Middle frontal gyrus (tissue), 1 donor: ENCODE measurements at regions not wholly inside any gene's neighbourhood (a gene's known extent, or its start where the extent isn't known, plus 50 kb on each side); places are given as distances from the start of the nearest gene placed in this dataset.
"Not testable (repeated sequence)": the region's sequence is repeated elsewhere in the genome, so short reads cannot be mapped to it uniquely, and the experiment has no call there.

Source experiments
- DNase-seq: peaks from one replicate; pipeline ENCODE4 v3.0.0-alpha.2; 2015; ENCODE audit warnings: low spot score; ENCODE audit errors: extremely low spot score

DNA sequence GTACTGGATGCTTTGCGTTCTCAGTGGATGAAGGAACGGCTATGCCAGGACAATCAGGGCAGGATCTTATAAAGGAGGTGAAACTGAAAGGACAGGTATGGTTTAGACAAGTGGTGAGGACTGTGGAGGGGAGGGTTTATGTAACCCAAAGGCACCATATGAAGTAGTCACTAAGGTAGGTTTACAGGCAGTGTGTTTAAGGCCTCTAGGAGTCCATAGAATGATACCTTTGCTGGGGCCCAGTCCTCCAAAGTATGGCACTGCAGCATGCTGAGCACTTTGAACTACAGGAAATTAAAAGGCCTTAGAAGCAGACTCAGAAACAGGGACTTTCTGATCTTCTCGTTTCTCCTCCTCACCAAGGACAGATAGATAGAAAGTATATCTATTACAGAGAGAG lies 304.7 kb upstream of the USP25 start:
- no peak for DNase-seq

DNA sequence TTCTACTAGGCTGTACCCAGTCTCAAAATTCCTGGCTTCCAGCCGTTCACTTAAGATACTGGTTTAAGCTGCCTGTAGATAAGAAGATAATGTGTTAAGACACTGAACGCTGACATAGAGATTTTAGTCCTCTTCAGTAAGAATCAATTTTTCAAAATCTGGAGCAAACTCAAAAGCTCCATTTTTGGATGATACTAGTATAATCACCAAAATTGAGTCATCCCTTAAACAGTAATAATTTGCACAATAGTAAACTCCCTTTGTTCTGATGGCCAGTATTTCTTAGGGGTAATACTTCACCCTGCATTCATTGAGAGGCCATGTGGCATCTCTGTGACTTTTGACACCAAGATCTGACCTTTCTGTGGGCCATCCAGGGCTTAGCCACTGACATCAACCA lies 299.8 kb upstream of the USP25 start:
- DNase-seq: no peak

DNA sequence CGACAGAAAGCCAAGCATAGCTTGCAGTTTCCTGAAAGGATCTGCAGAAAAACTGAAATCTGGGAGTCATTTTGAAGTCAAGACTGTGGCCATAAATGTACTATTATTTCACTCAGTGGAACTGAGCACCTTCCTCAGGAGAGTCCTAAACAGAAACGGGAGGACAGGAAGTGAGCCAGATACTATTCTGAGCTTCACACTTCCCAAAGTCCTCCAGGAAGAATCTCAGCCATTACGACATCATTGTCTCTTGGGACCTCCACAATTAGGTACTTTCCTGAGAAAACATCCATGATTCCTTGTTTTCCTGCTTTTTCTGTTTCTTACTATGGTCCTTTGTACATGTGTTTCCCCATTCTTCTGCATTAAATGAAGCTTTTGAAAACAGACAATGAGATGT lies 299.2 kb upstream of the USP25 start:
- no peak for DNase-seq

DNA sequence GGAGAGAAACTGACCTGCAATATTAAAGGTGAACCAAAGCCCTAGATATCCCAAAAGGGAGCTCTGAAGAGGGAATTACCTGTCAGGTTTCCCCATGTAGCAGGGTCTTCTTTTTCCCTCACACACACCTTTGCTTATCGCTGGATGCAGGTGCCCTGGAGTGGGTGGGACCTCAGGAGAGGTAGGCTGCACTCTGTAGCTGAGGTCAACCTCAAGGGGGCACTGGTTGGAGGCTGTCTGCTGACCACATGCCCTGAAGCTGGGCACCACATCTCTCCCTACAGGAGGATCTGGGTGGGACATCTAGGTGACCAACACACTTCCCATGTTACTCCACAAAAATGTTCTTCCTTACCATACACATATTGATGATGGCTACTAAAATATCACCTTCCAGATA lies 298.7 kb upstream of the USP25 start:
- DNase-seq: no peak

DNA sequence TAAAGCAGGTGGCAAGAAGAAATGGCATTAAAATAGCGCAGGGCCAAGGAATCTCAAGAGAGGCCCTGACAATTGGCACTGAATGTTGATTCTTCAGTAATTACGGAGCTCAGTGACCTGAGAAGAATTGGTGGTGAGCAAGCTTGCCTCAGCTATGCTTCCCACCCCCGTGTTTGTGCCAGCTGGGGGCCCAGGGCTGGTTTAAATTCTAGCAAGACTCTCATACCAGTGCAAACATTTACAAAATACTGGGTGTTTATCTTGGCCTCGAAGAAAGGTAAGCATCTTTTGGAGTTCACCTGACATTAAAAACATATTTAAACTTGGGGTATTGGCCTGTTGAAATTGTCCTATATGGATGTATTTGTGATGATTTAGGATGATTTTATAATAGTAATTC lies 296.7 kb upstream of the USP25 start:
- no peak for DNase-seq

DNA sequence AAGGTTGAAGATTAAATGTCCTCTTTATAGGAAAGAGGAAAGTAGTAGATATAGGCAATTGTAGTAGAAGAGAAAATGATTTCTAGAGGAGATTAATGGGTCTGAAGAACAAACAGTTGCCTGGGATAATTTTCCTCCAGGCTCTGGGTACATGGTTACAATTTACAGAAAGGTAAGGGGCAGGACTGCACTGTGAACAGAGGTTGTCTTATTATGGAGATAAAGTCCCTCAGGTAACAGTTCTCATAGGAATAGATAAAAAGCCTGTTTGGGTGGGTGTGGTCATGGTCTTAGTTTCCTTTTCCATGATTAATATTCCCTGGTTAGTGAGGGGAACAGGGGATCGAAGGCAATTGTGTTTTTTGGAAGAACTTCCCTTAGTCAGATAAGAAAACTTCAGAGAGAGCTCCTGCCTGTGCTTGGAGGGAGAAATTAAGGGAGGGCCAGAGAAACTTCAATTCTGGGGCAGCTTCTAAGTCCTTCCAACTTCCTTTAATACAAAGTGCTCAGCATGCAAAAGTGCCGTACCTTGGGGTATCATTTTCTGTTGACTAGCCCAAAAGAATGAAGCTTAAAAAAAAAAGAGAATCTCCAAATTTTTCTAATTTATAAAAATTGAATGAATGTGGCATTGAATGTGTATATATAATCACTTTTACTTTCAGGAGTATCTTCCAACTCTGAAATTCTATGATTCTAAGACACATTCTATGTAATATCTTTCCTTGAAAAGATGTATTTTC lies 295.4 kb upstream of the USP25 start:
- DNase-seq: no peak

DNA sequence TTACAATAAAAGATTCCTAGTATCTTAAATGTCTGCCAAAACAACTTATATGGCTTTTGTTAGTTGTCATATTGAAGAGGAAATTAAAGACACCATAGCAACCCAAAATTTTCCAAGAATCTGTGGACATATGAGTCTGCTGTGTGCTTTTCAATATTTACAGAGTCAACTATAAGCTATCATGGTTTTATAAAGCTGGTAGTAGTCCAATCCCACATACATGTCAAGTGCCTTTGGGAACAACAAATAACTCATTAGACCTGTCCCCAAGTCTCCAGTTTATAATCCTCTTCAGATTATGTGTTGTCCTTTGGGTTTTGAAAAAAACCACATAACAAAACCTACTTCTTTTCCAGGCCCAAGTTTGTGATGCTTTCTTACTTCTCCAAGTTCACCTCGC lies 293.8 kb upstream of the USP25 start:
- DNase-seq: no peak

DNA sequence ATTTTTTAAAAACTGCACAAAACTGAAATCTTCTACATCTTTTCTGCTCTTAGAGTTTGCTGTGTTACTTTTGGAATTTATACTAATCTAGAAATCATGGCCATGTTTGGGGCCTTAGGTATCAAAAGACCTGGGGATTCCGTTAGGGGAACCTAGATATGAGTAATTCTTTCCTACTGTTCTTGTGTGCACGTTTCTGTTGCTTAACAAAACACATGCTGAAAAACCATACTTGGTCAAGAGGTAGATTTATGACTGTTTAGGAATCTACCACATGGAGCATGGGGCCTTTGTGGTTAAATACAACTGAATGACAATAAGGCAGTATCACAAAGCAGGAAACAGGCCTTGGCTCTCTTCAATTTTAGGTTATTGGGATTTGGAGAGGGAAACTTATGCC lies 291.9 kb upstream of the USP25 start:
- DNase-seq: no peak

DNA sequence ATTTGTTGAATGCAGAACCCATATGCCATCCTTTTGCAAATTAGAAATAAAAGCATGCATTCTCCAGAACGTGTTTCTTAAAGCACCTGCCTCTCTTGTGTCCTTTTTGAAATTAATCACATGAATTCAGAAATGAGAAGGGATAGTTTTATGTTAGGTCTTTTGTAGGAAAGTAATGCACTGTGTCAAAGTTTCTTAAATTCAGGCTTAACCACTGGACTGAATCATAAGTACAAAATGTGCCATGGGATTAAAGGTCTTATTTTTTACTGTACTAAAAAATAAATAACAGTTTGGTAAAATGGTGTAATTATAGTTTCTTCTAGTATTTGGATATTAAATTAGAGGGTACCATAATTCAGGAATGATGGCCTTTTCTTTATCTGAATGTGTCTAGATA lies 290.1 kb upstream of the USP25 start:
- DNase-seq: no peak

DNA sequence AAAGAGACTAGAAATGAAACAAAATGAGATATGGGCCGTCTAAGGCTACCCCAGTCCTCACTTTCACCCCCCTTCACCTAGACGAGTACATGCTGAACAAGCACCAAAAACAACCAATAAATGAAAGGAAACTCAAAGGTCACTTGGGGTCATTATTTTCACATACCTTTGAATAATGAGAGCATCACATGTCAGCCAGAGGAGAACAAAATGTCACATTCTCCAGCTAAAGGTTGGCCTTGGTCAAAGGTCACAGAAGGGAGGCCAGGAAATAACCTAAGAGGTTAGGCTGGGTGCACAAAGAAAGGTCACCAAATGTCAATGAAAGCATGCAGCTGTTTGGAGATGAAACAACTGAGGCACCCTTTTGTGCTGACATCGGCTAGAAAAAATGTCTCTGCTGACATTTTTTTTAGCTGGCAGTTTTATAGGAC lies 288.7 kb upstream of the USP25 start:
- DNase-seq: no peak

DNA sequence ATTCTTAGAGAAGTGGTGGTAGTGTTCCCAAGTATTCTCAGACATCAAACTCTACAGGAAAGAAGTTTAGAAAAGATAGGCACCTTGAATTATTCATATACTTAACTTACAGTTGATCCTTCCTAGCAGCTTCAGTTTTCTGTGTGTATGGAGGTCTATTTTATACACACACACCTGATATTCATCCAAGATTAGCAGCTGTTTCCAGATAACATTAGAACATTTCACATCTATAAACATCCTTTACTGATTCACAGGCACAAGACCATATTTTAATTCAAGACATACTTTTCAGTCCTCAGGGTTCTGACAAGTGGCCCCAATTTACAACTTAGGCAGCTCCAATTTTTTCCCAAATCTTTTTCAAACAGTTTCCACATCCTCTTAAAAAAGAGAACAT lies 287.8 kb upstream of the USP25 start:
- DNase-seq: no peak

DNA sequence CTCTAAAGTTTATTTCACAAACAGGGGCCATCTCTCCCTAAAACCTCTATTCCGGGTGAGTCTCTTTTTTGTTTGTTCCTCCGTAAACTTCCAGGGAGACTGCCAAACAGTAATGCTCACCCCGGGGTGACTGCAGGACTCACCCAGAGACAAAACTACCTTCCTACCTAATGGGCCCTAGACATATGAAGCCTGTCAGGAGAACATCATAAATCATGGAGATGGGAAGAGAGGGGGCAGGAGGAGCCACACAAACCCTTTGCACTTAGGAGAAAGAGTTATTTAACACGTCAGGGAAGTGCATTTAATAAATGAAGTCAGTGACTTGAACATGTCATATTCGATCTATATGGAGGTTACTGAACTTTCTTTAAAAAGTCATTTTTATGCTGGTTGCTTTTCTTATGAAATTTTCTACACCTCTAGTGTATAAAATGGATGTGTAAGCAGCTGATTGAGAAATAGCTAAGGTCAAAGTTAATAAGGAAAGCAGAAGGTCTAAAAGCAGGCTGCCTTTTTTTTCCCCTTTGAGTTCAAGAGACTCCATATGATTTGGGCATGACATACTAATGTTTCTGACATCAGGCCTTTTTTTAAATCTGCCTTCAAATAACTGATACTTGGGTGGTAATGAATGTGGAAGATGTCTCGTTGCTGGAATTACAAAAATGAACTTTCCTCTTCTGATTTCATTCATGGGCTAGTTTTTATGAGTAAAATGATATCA lies 286.9 kb upstream of the USP25 start:
- DNase-seq: no peak

DNA sequence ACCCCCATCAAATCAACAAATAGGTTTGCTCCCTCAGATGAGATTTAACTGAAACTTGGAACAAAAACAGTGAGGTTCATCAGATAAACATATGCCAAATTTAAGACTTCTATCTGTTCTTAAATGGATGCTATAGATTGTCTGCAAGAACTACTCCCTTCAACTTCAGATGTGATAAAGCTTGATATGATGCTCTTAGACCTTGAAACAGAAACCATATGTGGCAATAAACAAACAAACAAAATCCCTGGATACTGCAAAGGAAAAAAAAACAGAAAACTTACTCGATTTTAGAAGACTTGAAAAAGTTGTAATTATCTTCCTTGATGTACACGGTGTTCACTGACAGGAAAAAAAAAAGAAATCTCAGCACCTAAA lies 286.1 kb upstream of the USP25 start:
- no peak for DNase-seq

DNA sequence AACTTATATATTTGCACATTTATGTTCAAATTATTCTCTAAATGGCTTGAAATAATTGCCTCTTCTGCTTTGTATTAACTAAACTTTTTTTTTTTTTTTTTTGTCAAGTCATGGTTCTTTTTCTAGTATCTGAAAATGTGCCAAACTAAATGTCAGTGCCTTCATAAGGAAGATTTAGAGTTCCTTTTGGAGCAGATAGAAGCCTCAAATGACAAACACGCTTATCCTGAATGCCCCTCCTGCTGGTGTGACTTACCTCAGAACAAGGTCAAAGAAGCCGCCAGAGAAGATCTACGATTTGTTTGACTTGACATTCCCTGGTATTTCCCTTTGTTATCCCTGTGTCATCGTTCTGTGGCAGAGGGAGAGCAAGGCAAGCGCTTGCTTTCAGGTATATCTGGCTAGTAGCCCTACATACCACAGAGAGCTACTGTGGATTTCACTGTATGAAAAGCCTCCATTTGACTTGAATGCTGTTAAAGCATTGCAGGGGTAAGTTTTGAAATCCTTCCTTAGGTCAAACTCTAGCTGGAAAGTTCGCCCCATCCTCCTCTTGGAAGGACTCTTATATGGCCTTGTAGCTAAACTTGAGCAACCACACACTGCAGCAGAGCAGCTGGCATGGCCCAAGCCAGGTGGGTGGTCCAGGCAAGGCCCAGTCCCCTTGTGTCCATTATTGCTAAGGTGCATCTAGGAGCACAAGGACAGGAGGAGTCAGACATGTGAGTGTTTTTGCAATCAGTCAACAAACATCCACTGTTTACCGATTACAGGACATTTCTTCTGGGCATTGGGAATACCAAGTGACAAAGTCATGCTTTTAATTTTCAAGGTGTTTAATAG lies 285.4 kb upstream of the USP25 start:
- no peak for DNase-seq

DNA sequence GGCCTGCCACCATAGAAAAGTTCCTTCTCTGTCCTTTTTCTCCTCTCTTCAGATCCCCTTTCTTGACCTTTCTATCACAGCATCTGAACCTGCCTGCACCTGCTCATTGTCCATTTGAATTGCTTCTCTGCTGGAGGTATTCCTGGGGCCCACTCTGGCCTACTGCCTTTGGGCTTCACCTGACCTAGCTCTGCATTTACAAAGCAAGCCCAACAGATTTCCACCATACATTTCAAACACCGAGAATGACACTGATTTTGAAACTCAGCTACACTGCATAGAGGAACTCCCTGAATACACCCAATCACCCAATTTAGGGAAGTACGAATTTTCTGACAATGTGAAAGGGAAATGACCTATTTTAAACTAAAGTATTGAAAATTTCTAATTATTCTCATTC lies 284.5 kb upstream of the USP25 start:
- DNase-seq: no peak

DNA sequence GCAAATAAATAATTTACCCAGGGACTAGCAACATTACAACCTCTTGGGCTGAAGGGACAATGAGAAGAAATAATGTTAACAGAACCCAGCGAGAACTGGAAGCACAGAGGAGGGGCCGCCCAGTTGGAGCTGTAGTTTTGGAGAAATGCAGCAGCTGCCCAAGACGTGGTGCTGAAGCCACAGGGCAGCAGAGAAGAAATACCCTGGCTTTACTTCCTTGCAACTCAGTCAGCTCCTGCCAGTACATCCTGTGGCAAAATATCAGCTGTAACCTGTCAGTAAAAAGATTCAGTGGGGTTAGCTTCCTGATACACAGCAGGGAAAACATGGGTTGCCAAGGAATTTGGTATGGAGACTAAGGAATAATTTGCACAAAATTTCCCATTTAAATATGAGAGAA lies 283.6 kb upstream of the USP25 start:
- DNase-seq: no peak

DNA sequence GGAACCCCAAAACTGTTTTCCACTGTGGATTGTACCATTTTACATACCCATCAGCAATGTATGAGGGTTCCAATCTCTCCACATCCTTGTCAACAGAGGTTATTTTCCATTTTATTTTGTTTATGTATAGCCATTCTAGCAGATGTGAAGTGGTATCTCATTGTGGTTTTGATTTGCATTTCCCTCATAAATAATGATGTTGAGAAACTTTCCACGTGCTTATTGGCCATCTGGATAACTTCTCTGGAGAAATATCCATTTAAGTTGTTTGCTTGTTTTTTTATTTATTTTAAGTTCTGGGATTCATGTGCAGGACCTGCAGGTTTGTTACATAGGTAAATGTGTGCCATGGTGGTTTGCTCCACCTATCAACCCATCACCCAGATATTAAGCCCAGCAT lies 280.2 kb upstream of the USP25 start:
- no peak for DNase-seq

DNA sequence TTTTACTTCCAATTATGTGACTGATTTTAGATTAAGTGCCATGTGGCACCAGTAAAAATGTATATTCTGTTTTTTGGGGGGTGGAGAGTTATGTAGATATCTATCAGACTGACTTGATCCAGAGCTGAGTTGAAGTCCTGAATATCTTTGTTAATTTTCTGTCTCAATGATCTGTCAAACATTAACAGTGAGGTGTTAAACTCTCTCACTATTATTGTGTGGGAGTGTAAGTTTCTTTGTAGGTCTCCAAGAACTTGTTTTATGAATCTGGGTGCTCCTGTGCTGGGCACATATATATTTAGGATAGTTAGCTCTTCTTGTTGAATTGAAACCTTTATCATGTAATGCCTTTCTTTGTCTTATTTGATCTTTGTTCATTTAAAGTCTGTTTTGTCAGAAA lies 276.5 kb upstream of the USP25 start:
- DNase-seq: no peak

DNA sequence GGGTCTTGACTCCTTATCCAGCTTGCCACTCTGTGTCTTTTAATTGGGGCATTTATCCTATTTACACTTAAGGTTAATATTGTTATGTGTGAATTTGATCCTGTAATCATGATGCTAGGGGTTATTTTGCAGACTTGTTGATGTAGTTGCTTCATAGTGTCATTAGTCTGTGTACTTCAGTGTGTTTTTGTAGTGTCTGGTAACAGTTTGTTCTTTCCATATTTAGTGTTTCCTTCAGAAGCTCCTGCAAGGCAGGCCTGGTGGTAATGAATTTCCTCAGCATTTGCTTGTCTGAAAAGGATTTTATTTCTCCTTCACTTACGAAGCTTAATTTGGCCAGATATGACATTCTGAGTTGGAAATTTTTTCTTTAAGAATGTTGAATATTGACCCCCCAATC lies 276.0 kb upstream of the USP25 start:
- DNase-seq: not testable (repeated sequence)

DNA sequence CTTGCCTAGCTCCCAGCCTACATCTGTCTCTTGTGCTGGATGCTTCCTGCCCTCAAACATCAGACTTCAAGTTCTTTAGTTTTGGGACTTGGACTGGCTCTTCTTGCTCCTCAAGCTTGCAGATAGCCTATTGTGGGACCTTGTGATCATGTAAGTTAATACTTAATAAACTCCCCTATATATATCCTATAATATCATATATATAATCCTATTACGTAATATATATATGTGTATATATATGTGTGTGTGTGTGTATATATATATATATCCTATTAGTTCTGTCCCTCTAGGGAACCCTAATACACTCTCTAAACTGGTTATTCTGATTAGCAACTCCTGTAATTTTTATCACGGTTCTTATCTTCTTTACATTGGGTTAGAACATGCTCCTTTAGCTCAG lies 274.9 kb upstream of the USP25 start:
- not testable (repeated sequence) for DNase-seq

DNA sequence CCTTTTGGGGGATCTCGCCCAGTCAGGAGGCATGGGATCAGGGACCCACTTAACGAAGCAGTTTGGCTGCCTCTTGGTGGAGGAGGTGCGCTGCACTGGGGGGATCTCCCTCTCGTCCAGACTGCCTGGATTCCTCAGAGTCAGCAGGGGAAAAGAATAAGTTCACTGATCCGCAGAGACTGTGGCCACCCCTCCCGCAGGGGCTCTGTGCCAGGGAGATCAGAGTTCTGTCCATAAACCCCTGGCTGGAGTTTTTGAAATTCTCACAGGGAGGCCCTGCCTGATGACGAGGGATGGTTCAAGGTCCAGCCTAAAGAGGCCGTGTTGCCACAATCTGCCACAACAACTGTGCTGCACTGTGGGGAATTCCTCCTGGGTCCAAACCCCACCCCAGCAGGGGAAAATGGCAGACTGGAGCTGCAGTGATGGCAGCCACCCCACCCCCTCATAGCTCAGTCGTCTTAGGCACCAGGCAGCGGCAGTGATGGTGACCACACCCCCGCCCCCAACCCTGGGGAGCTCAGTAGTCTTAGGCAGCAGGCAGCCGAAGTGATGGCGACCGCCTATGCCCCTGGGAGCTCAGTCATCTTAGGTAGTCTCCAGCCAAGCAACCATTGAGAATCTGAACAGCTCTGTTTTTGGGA lies 273.8 kb upstream of the USP25 start:
- DNase-seq: no peak

DNA sequence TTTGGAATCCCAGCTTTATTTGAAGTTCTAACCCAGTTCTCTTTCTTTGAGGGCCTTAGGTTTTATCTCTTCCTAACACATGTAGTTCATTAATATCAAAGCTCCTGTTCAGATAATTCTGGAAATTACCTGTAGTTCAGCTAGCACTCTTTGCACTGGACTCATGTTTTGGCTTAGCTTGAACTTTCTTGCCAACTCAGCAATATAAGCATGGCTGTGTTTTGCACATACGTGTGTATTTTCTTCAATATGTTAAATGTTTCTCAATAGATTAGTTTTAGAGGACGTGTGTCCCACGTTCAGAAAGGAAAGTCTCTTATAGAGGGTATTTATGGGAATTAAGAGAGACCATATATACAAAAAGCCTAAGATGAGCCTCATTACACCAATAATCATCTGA lies 271.8 kb upstream of the USP25 start:
- DNase-seq: no peak
